IMR-90 (cell line): ENCODE measurements at regions not wholly inside any gene's neighbourhood (a gene's known extent, or its start where the extent isn't known, plus 50 kb on each side); places are given as distances from the start of the nearest gene placed in this dataset.

ENCODE experiments used
- ATAC-seq: fragments of 200-7000 bp; cut with Tn5 transposase; 2 replicates; pipeline ENCODE4 v1.9.1; 2020; ENCODE audit warnings: low read depth, mild to moderate bottlenecking, moderate library complexity
- BruUV-seq: library from RNA; stranded (reverse); fragments of 400-500 nt; replicated peaks from 2 replicates; lab custom pipeline; 2021; lab: Mats Ljungman, UMichigan
- CTCF ChIA-PET: fragments of 300-600 bp; formaldehyde crosslinking; extraction: SDS; loops from one replicate; lab custom pipeline; 2021; ENCODE audit warnings: antibody characterized with exemption; lab: Yijun Ruan, JAX
- POLR2A ChIA-PET: fragments of 300-600 bp; sonication (Branson Sonifier 250); formaldehyde crosslinking; loops from one replicate; lab custom pipeline; 2022; ENCODE audit warnings: antibody characterized with exemption; ENCODE audit not compliant: unreplicated experiment; lab: Charles Lee
- DNase-seq: peaks from one replicate; pipeline ENCODE4 v3.0.0; 2013
- H2AFZ ChIP-seq: replicated peaks from 2 replicates; pipeline ENCODE3; 2013; ENCODE audit warnings: low read length, mild to moderate bottlenecking; ENCODE audit not compliant: poor library complexity
- H2AK5ac ChIP-seq: 2 replicates; pipeline ENCODE4 v1.6.1; 2013; ENCODE audit warnings: low read depth, low read length, inconsistent platforms
- H2AK9ac ChIP-seq: replicated peaks from 2 replicates; pipeline ENCODE3; 2013; ENCODE audit warnings: mild to moderate bottlenecking, low read depth, low read length, moderate library complexity; ENCODE audit not compliant: poor library complexity
- H2BK120ac ChIP-seq: 2 replicates; pipeline ENCODE4 v1.6.1; 2013; ENCODE audit warnings: low read depth, low read length, inconsistent platforms
- H2BK15ac ChIP-seq: 3 replicates; pipeline ENCODE4 v1.6.1; 2013; ENCODE audit warnings: low read depth, low read length, inconsistent platforms
- H2BK20ac ChIP-seq: 2 replicates; pipeline ENCODE4 v1.6.1; 2013; ENCODE audit warnings: low read depth, mild to moderate bottlenecking, inconsistent platforms, low read length, moderate library complexity
- H2BK5ac ChIP-seq: 2 replicates; pipeline ENCODE4 v1.6.1; 2013; ENCODE audit warnings: mild to moderate bottlenecking, low read depth, low read length, inconsistent platforms; ENCODE audit not compliant: poor library complexity, severe bottlenecking
- H3K14ac ChIP-seq: replicated peaks from 2 replicates; pipeline ENCODE4 v1.6.1; 2013; ENCODE audit warnings: low read depth, low read length, inconsistent platforms
- H3K18ac ChIP-seq: 2 replicates; pipeline ENCODE4 v1.6.1; 2013; ENCODE audit warnings: low read depth, low read length, control low read depth
- H3K23ac ChIP-seq: 2 replicates; pipeline ENCODE4 v1.6.1; 2013; ENCODE audit warnings: low read depth, low read length, inconsistent platforms
- H3K27ac ChIP-seq: 2 replicates; pipeline ENCODE4 v1.5.1; 2013; ENCODE audit warnings: mild to moderate bottlenecking, control low read depth, low read length; ENCODE audit not compliant: insufficient read depth
- H3K27me3 ChIP-seq: 2 replicates; pipeline ENCODE4 v1.6.1; 2013; ENCODE audit warnings: low read length; ENCODE audit not compliant: control insufficient read depth, insufficient read depth
- H3K36me3 ChIP-seq: 2 replicates; pipeline ENCODE4 v1.6.1; 2013; ENCODE audit warnings: low read length, mixed read lengths; ENCODE audit not compliant: control insufficient read depth, insufficient read depth
- H3K4ac ChIP-seq: 2 replicates; pipeline ENCODE4 v1.6.1; 2013; ENCODE audit warnings: low read depth, low read length, inconsistent platforms
- H3K4me1 ChIP-seq: 2 replicates; pipeline ENCODE4 v1.6.1; 2013; ENCODE audit warnings: low read length, mixed read lengths; ENCODE audit not compliant: control insufficient read depth, insufficient read depth
- H3K4me2 ChIP-seq: 2 replicates; pipeline ENCODE4 v1.6.1; 2013; ENCODE audit warnings: low read depth, mild to moderate bottlenecking, control low read depth, low read length, moderate library complexity
- H3K4me3 ChIP-seq: 2 replicates; pipeline ENCODE4 v1.5.1; 2013; ENCODE audit warnings: low read depth, mild to moderate bottlenecking, control low read depth, low read length, moderate library complexity; ENCODE audit not compliant: insufficient read depth
- H3K56ac ChIP-seq: 2 replicates; pipeline ENCODE4 v1.6.1; 2013; ENCODE audit warnings: low read length, inconsistent platforms; ENCODE audit not compliant: insufficient read depth; ENCODE audit errors: extremely low read depth
- H3K79me1 ChIP-seq, 2 experiments: 2 replicates each; pipeline ENCODE4 v1.6.1; 2013; ENCODE audit warnings: low read length in 2 of 2, inconsistent platforms in 1 of 2, low read depth in 1 of 2
- H3K9ac ChIP-seq: 2 replicates; pipeline ENCODE4 v1.6.1; 2013; ENCODE audit warnings: low read depth, low read length, control low read depth
- H3K9me1 ChIP-seq: 2 replicates; pipeline ENCODE4 v1.6.1; 2013; ENCODE audit warnings: low read length, inconsistent platforms; ENCODE audit not compliant: insufficient read depth
- H3K9me3 ChIP-seq: 2 replicates; pipeline ENCODE4 v1.6.1; 2013; ENCODE audit warnings: low read length; ENCODE audit not compliant: control insufficient read depth, insufficient read depth
- H4K20me1 ChIP-seq: 2 replicates; pipeline ENCODE4 v1.6.1; 2013; ENCODE audit warnings: low read length, inconsistent platforms; ENCODE audit not compliant: insufficient read depth
- H4K5ac ChIP-seq: 2 replicates; pipeline ENCODE4 v1.6.1; 2013; ENCODE audit warnings: mild to moderate bottlenecking, low read depth, low read length, control low read depth
- H4K8ac ChIP-seq, 2 experiments: 2 replicates each; pipeline ENCODE4 v1.6.1; 2013; ENCODE audit warnings: low read depth in 2 of 2, low read length in 2 of 2, control low read depth in 1 of 2, inconsistent platforms in 1 of 2
- H4K91ac ChIP-seq: 2 replicates; pipeline ENCODE4 v1.6.1; 2013; ENCODE audit warnings: low read depth, low read length, inconsistent platforms; ENCODE audit not compliant: insufficient read depth
- BHLHE40 ChIP-seq: fragments of 150-350 bp; IDR thresholded peaks from 2 replicates; pipeline ENCODE4 v1.6.1; 2016; ENCODE audit warnings: mild to moderate bottlenecking, low read depth, low read length
- CTCF ChIP-seq: conservative IDR thresholded peaks from 2 replicates; pipeline ENCODE4 v1.5.1; 2012; ENCODE audit warnings: mild to moderate bottlenecking, low read depth, low read length, improper control_type of control experiment
- ELK1 ChIP-seq: fragments of 150-350 bp; IDR thresholded peaks from 2 replicates; pipeline ENCODE4 v1.6.1; 2016; ENCODE audit warnings: low read depth, mild to moderate bottlenecking, low read length, moderate library complexity, borderline replicate concordance
- MAFK ChIP-seq: IDR thresholded peaks from 2 replicates; pipeline ENCODE4 v1.6.1; 2012; ENCODE audit warnings: low read depth, low read length, improper control_type of control experiment
- MAZ ChIP-seq: IDR thresholded peaks from 2 replicates; pipeline ENCODE4 v1.6.1; 2012; ENCODE audit warnings: low read depth, mild to moderate bottlenecking, low read length, improper control_type of control experiment, moderate library complexity, borderline replicate concordance
- NFE2L2 ChIP-seq: fragments of 150-350 bp; IDR thresholded peaks from 2 replicates; pipeline ENCODE4 v1.6.1; 2016; ENCODE audit warnings: low read depth, mild to moderate bottlenecking, low read length
- RCOR1 ChIP-seq: IDR thresholded peaks from 2 replicates; pipeline ENCODE4 v1.6.1; 2012; ENCODE audit warnings: mild to moderate bottlenecking, low read length, improper control_type of control experiment; ENCODE audit not compliant: insufficient replicate concordance
- USF2 ChIP-seq: fragments of 150-350 bp; IDR thresholded peaks from 2 replicates; pipeline ENCODE4 v1.6.1; 2017; ENCODE audit warnings: mild to moderate bottlenecking, antibody characterized with exemption, low read length, low read depth
- WGBS, 2 experiments: methylation state at CpG; one replicate each; pipeline versions ENCODE4 v1.1.5 to v1.1.7; 2013; ENCODE audit warnings: missing lambda C conversion rate in 2 of 2; ENCODE audit not compliant: insufficient read length in 1 of 2; ENCODE audit errors: extremely low coverage in 2 of 2; 5-methylcytosine and 5-hydroxymethylcytosine counted together
- dilution Hi-C: fragments of 300-500 bp; cut with HindIII; formaldehyde crosslinking; loops from one replicate; pipeline ENCODE4 v1.14.3; 2018; ENCODE audit warnings: low sequenced_read_pairs; ENCODE audit not compliant: unreplicated experiment
- in situ Hi-C: fragments of 300-500 bp; cut with MboI; formaldehyde crosslinking; loops from 3 replicates; pipeline ENCODE4 v1.14.3; 2019; ENCODE audit warnings: low sequenced_read_pairs, inconsistent platforms, mixed read lengths
- intact Hi-C: fragments of 100-400 bp; cut with micrococcal nuclease; formaldehyde crosslinking; loops from 2 replicates; pipeline ENCODE4 v1.10.0; 2022

GRCh38 chr5:2175842-2176404 is 293.2 kb upstream of the IRX4 start:
- no peak overlapping the region for H3K4me2 ChIP-seq
- H2BK120ac ChIP-seq: no peak overlapping the region
- H3K4me3 ChIP-seq: no peak overlapping the region
- POLR2A ChIA-PET: no interaction called here
- no peak overlapping the region for H3K14ac ChIP-seq
- H3K56ac ChIP-seq: no peak overlapping the region
- H2AFZ ChIP-seq: no peak overlapping the region
- in situ Hi-C loops: no loop called here
- no peak overlapping the region for H4K91ac ChIP-seq
- no peak overlapping the region for H4K8ac ChIP-seq
- H3K9ac ChIP-seq: no peak overlapping the region
- H3K9me1 ChIP-seq: no peaks in the 10 kb centered on the region
- H4K20me1 ChIP-seq: no peaks in the 10 kb centered on the region
- H3K9me3 ChIP-seq: peaks cover 34% of the 10 kb centered on the region
- no peak overlapping the region for H2BK20ac ChIP-seq
- dilution Hi-C loops: no loop called here
- no peak for ATAC-seq
- TF ChIP-seq USF2: no peak
- TF ChIP-seq ELK1: no peak
- TF ChIP-seq NFE2L2: no peak
- TF ChIP-seq MAFK: no peak
- no peak for TF ChIP-seq CTCF
- no peak for TF ChIP-seq BHLHE40
- TF ChIP-seq MAZ: no peak
- no peak for TF ChIP-seq RCOR1
- H3K18ac ChIP-seq: no peak overlapping the region
- H2BK15ac ChIP-seq: no peak overlapping the region
- no peaks in the 10 kb centered on the region for H3K4me1 ChIP-seq
- no peak overlapping the region for H2BK5ac ChIP-seq
- H3K36me3 ChIP-seq: no peaks in the 10 kb centered on the region
- no peak overlapping the region for H4K5ac ChIP-seq
- no peak overlapping the region for H2AK5ac ChIP-seq
- no peaks in the 10 kb centered on the region for H3K27me3 ChIP-seq
- H3K27ac ChIP-seq: no peak overlapping the region
- BruUV-seq: no TSS peak
- no peak for DNase-seq
- CTCF ChIA-PET: no interaction called here
- H3K23ac ChIP-seq: no peak overlapping the region
- no peaks in the 10 kb centered on the region for H3K79me1 ChIP-seq
- WGBS, 2 experiments: 20% methylated on average over 1 of the region's 29 CpGs; no CpG with 5 or more reads in 1 of the 2 experiments
- no peak overlapping the region for H2AK9ac ChIP-seq
- no peak overlapping the region for H3K4ac ChIP-seq
- intact Hi-C loops: no loop called here
